SK-MEL-5 (cell line): ENCODE measurements at regions not wholly inside any gene's neighbourhood (a gene's known extent, or its start where the extent isn't known, plus 50 kb on each side); places are given as distances from the start of the nearest gene placed in this dataset.
"Not testable (repeated sequence)": the region's sequence is repeated elsewhere in the genome, so short reads cannot be mapped to it uniquely, and the experiment has no call there.

ENCODE experiments used
- DNase-seq: peaks from one replicate; pipeline ENCODE4 v3.0.0-alpha.2; 2016; ENCODE audit warnings: low read depth, low spot score
- in situ Hi-C: cut with HindIII; loops from 2 replicates; pipeline ENCODE4 v1.10.0; 2016; ENCODE audit warnings: low sequenced_read_pairs, high pct_unique_total_duplicates, low pct_unique_long_range_greater_than_20kb

GRCh38 chr2:104904889-104905288, 51.0 kb downstream of the POU3F3 start:
- no peak for DNase-seq
- in situ Hi-C loops: no loop called here

- in situ Hi-C loops: no loop called here
- DNase-seq: no peak
These were observed 55.4 kb downstream of the POU3F3 start for GRCh38 chr2:104909317-104909716.

- no peak for DNase-seq
- in situ Hi-C loops: no loop called here
These were observed 60.6 kb downstream of the POU3F3 start for GRCh38 chr2:104914509-104914908.

- in situ Hi-C loops: no loop called here
- DNase-seq: no peak
These were observed 61.3 kb downstream of the POU3F3 start for GRCh38 chr2:104915107-104915793.

GRCh38 chr2:104919127-104919526, 65.2 kb downstream of the POU3F3 start:
- in situ Hi-C loops: no loop called here

GRCh38 chr2:104923665-104924064, 69.8 kb downstream of the POU3F3 start:
- in situ Hi-C loops: no loop called here
- DNase-seq: peak; percentile 13

More at GRCh38 chr2:104919127-104919526, 65.2 kb downstream of the POU3F3 start:
- DNase-seq: peak; percentile 40

GRCh38 chr2:104929663-104930062, 75.7 kb downstream of the POU3F3 start:
- DNase-seq: peak; percentile 13
- in situ Hi-C loops: no loop called here

- no peak for DNase-seq
- in situ Hi-C loops: no loop called here
These were observed 76.8 kb downstream of the POU3F3 start for GRCh38 chr2:104930732-104931131.

- DNase-seq: no peak
- in situ Hi-C loops: no loop called here
These were observed 78.3 kb downstream of the POU3F3 start for GRCh38 chr2:104932243-104932642.

- in situ Hi-C loops: no loop called here
- DNase-seq: no peak
These were observed 79.4 kb downstream of the POU3F3 start for GRCh38 chr2:104933151-104933917.

- in situ Hi-C loops: no loop called here
These were observed 82.6 kb downstream of the POU3F3 start for GRCh38 chr2:104936527-104936926.

GRCh38 chr2:104938231-104938941, 84.5 kb downstream of the POU3F3 start:
- in situ Hi-C loops: no loop called here
- DNase-seq: no peak

More at GRCh38 chr2:104936527-104936926, 82.6 kb downstream of the POU3F3 start:
- DNase-seq: no peak

GRCh38 chr2:104939570-104940217, 85.8 kb downstream of the POU3F3 start:
- DNase-seq: no peak
- in situ Hi-C loops: no loop called here

- DNase-seq: peak; percentile 62
- in situ Hi-C loops: no loop called here
These were observed 90.6 kb downstream of the POU3F3 start for GRCh38 chr2:104944495-104944894.

- no peak for DNase-seq
- in situ Hi-C loops: no loop called here
These were observed 91.2 kb downstream of the POU3F3 start for GRCh38 chr2:104945121-104945520.

- peak; percentile 59 for DNase-seq
- in situ Hi-C loops: no loop called here
These were observed 92.0 kb downstream of the POU3F3 start for GRCh38 chr2:104945866-104946265.

- DNase-seq, in situ Hi-C loops: not testable (repeated sequence)
These were observed 90.4 kb upstream of the MRPS9 start for GRCh38 chr2:104947456-104947855.

- DNase-seq: no peak
- in situ Hi-C loops: no loop called here
These were observed 84.9 kb upstream of the MRPS9 start for GRCh38 chr2:104952976-104953375.
